ENCODE measurements at regions not wholly inside any gene's neighbourhood (a gene's known extent, or its start where the extent isn't known, plus 50 kb on each side); places are given as distances from the start of the nearest gene placed in this dataset.

DNA sequence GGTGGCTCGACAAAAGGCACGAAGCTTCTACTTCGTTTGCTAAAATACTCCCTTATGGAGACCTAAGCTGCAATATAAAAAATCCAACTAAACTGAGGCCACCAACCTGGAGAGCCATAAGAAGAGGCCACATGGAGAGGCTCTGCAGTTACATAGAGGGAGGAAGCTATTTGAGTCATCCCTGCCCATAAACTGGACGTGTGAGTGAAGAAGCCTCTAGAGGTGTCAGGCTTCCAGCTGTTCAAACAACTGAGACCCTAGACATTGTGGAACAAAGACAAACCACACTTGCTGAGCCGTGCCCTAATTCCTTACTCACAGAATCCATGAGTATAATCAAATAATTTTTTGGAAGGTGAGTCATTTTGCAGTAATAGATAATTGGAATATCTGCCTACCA is 50.2 kb upstream of the GMNC start (continued):
- no peak for TF ChIP-seq ZNF462 (CRISPR knock-in tag; IDR thresholded peaks at IDR 0.05)

Data from GM23338 (cell line).